ENCODE measurements at regions not wholly inside any gene's neighbourhood (a gene's known extent, or its start where the extent isn't known, plus 50 kb on each side); places are given as distances from the start of the nearest gene placed in this dataset.

- no peak for TF ChIP-seq CTCF (IDR thresholded peaks at IDR 0.05)
- TF ChIP-seq REST (IDR thresholded peaks at IDR 0.05; ENCODE audit: insufficient read depth in 1 of 2, low read depth in 2 of 2, low read length in 1 of 2): no peak
- no peak for TF ChIP-seq SIN3A (IDR thresholded peaks at IDR 0.05; ENCODE audit: borderline replicate concordance, insufficient read depth, low read depth, low read length)
- no peak for TF ChIP-seq POLR2AphosphoS5 (IDR thresholded peaks at IDR 0.05; ENCODE audit: low read depth, low read length)
Observed at GRCh38 chr3:139260793-139261736, 82.8 kb upstream of the MRPS22 start.

All from Panc1 (cell line).